ENCODE measurements at regions not wholly inside any gene's neighbourhood (a gene's known extent, or its start where the extent isn't known, plus 50 kb on each side); places are given as distances from the start of the nearest gene placed in this dataset.

- TF ChIP-seq POLR2AphosphoS5 (IDR thresholded peaks at IDR 0.05; ENCODE audit: low read depth, low read length) (no peak), SIN3A (IDR thresholded peaks at IDR 0.05; ENCODE audit: borderline replicate concordance, insufficient read depth, low read depth, low read length) (no peak)
- TF ChIP-seq, protein P1, sequence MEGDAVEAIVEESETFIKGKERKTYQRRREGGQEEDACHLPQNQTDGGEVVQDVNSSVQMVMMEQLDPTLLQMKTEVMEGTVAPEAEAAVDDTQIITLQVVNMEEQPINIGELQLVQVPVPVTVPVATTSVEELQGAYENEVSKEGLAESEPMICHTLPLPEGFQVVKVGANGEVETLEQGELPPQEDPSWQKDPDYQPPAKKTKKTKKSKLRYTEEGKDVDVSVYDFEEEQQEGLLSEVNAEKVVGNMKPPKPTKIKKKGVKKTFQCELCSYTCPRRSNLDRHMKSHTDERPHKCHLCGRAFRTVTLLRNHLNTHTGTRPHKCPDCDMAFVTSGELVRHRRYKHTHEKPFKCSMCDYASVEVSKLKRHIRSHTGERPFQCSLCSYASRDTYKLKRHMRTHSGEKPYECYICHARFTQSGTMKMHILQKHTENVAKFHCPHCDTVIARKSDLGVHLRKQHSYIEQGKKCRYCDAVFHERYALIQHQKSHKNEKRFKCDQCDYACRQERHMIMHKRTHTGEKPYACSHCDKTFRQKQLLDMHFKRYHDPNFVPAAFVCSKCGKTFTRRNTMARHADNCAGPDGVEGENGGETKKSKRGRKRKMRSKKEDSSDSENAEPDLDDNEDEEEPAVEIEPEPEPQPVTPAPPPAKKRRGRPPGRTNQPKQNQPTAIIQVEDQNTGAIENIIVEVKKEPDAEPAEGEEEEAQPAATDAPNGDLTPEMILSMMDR (IDR thresholded peaks at IDR 0.05) = no peak
- TF ChIP-seq, protein P2, sequence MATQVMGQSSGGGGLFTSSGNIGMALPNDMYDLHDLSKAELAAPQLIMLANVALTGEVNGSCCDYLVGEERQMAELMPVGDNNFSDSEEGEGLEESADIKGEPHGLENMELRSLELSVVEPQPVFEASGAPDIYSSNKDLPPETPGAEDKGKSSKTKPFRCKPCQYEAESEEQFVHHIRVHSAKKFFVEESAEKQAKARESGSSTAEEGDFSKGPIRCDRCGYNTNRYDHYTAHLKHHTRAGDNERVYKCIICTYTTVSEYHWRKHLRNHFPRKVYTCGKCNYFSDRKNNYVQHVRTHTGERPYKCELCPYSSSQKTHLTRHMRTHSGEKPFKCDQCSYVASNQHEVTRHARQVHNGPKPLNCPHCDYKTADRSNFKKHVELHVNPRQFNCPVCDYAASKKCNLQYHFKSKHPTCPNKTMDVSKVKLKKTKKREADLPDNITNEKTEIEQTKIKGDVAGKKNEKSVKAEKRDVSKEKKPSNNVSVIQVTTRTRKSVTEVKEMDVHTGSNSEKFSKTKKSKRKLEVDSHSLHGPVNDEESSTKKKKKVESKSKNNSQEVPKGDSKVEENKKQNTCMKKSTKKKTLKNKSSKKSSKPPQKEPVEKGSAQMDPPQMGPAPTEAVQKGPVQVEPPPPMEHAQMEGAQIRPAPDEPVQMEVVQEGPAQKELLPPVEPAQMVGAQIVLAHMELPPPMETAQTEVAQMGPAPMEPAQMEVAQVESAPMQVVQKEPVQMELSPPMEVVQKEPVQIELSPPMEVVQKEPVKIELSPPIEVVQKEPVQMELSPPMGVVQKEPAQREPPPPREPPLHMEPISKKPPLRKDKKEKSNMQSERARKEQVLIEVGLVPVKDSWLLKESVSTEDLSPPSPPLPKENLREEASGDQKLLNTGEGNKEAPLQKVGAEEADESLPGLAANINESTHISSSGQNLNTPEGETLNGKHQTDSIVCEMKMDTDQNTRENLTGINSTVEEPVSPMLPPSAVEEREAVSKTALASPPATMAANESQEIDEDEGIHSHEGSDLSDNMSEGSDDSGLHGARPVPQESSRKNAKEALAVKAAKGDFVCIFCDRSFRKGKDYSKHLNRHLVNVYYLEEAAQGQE (IDR thresholded peaks at IDR 0.05; ENCODE audit: insufficient read depth in 1 of 2, low read depth in 2 of 2, low read length in 1 of 2) = no peak
Observed at GRCh38 chr1:58879464-58879863, 95.6 kb upstream of the JUN start.
